H1 (cell line): ENCODE measurements at regions not wholly inside any gene's neighbourhood (a gene's known extent, or its start where the extent isn't known, plus 50 kb on each side); places are given as distances from the start of the nearest gene placed in this dataset.

Experiments used
- BCL11A ChIP-seq, 2 experiments: IDR thresholded peaks; one replicate each; pipeline ENCODE4 v1.6.1; 2011; ENCODE audit warnings: low read depth in 2 of 2, low read length in 2 of 2, mild to moderate bottlenecking in 2 of 2
- CTCF ChIP-seq, 3 experiments: IDR thresholded peaks; 1 replicate in 2 of 3; 2 replicates in 1 of 3; pipeline versions ENCODE4 v1.5.1 to v1.6.1; 2011; ENCODE audit warnings: low read length in 3 of 3, mild to moderate bottlenecking in 3 of 3, inconsistent platforms in 2 of 3, low read depth in 1 of 3, moderate library complexity in 1 of 3; ENCODE audit not compliant: insufficient read depth in 1 of 3; ENCODE audit errors: control extremely low read depth in 1 of 3
- FOSL1 ChIP-seq: IDR thresholded peaks from 2 replicates; pipeline ENCODE4 v1.6.1; 2011; ENCODE audit warnings: mild to moderate bottlenecking, low read depth, low read length, moderate library complexity; ENCODE audit not compliant: insufficient read depth
- GABPA ChIP-seq: IDR thresholded peaks from 2 replicates; pipeline ENCODE4 v1.6.1; 2011; ENCODE audit warnings: mild to moderate bottlenecking, low read length, moderate library complexity, borderline replicate concordance; ENCODE audit not compliant: insufficient read depth
- HDAC2 ChIP-seq, 2 experiments: fragments of 300-600 bp in 1 of 2; sonication (generic) in 1 of 2; IDR thresholded peaks; 2 replicates each; pipeline ENCODE4 v1.6.1; 2011 to 2012; ENCODE audit warnings: low read depth in 2 of 2, low read length in 2 of 2, mild to moderate bottlenecking in 2 of 2, moderate library complexity in 2 of 2, borderline replicate concordance in 1 of 2, inconsistent platforms in 1 of 2
- POLR2A ChIP-seq, 2 experiments: IDR thresholded peaks; 1 replicate in 1 of 2; 2 replicates in 1 of 2; pipeline ENCODE4 v1.6.1; 2011; ENCODE audit warnings: low read depth in 2 of 2, low read length in 2 of 2, mild to moderate bottlenecking in 2 of 2; ENCODE audit errors: control extremely low read depth in 1 of 2
- RNF2 ChIP-seq: fragments of 200-900, 300-1000 bp; sonication (generic); IDR thresholded peaks from 2 replicates; pipeline ENCODE4 v1.7.1; 2016; ENCODE audit warnings: borderline replicate concordance, low read depth, mild to moderate bottlenecking, antibody characterized with exemption, low read length; ENCODE audit not compliant: poor library complexity, severe bottlenecking; ENCODE audit errors: missing control alignments
- TCF12 ChIP-seq: IDR thresholded peaks from 2 replicates; pipeline ENCODE4 v1.6.1; 2011; ENCODE audit warnings: low read depth, mild to moderate bottlenecking, low read length
- TEAD4 ChIP-seq: IDR thresholded peaks from 2 replicates; pipeline ENCODE4 v1.6.1; 2012; ENCODE audit warnings: low read depth, low read length, inconsistent platforms, mixed read lengths

GRCh38 chr4:36835246-36835645 is 409.3 kb upstream of the NWD2 start:
- TF ChIP-seq TCF12 = no peak
- no peak for TF ChIP-seq GABPA
- TF ChIP-seq CTCF (IDR thresholded peaks at IDR 0.05; ENCODE audit: control extremely low read depth in 1 of 3, insufficient read depth in 1 of 3, low read depth in 1 of 3, low read length in 3 of 3) = no peak
- TF ChIP-seq BCL11A (IDR thresholded peaks at IDR 0.05; ENCODE audit: low read depth in 2 of 2, low read length in 2 of 2) = no peak
- no peak for TF ChIP-seq HDAC2 (IDR thresholded peaks at IDR 0.05; ENCODE audit: borderline replicate concordance in 1 of 2, low read depth in 2 of 2, low read length in 2 of 2)
- TF ChIP-seq TEAD4 = no peak
- TF ChIP-seq FOSL1 = no peak
- no peak for TF ChIP-seq POLR2A (IDR thresholded peaks at IDR 0.05; ENCODE audit: control extremely low read depth in 1 of 2, low read depth in 2 of 2, low read length in 2 of 2)
- TF ChIP-seq RNF2 = no peak
